GM12873 (cell line): ENCODE measurements at regions not wholly inside any gene's neighbourhood (a gene's known extent, or its start where the extent isn't known, plus 50 kb on each side); places are given as distances from the start of the nearest gene placed in this dataset.

Source experiments
- TF ChIP-seq, protein P1 (sequence below): IDR thresholded peaks from 2 replicates; pipeline ENCODE4 v1.5.1; 2012; ENCODE audit warnings: low read depth, mild to moderate bottlenecking, moderate library complexity, low read length, control low read depth; ENCODE audit not compliant: insufficient read depth; ENCODE audit errors: missing control alignments

DNA sequence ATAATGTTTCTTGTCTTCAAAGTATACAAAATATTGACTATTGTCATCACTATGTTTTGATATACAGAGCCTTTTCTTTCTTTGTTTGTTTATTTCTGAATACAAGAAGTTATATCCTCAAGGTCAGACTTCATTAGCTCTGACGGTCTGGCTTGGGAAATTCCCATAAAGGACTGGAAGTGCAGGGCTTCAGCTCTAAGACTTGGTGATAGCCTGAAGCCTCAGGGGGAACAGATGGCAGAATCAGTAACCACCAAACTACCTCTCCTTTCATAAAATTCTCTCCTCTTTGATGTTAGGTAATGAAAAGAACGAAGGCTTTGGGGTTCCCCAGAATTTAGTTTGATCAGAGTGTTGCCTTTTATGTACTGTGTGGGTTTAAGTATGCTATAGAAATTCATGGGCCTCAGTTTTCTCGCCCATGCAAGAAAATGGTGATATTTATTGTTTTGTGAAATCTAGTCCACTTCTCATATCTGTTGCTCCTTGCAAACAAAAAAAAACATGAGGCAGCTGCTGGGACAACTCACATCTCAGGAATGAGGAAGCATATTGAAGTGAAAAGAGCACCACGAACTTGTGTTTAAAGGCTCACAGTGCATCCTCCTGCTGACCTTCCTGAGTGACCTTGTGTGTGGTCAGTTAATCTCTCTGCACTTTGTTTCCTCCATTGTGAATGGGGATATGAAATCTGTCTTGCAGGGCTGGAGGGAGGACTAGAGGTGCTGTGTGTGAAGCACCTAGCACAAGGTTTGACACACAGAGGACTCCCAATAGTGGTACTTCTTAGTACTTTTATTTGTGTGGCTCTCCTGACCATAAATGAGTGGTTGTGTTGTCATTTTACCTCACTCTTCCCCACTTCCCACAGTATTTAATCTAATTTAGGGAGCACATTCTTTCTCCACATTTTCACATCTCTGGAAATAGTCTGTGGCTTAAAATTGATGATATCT, 569.8 kb upstream of the IL12A start:
- TF ChIP-seq, protein P1, sequence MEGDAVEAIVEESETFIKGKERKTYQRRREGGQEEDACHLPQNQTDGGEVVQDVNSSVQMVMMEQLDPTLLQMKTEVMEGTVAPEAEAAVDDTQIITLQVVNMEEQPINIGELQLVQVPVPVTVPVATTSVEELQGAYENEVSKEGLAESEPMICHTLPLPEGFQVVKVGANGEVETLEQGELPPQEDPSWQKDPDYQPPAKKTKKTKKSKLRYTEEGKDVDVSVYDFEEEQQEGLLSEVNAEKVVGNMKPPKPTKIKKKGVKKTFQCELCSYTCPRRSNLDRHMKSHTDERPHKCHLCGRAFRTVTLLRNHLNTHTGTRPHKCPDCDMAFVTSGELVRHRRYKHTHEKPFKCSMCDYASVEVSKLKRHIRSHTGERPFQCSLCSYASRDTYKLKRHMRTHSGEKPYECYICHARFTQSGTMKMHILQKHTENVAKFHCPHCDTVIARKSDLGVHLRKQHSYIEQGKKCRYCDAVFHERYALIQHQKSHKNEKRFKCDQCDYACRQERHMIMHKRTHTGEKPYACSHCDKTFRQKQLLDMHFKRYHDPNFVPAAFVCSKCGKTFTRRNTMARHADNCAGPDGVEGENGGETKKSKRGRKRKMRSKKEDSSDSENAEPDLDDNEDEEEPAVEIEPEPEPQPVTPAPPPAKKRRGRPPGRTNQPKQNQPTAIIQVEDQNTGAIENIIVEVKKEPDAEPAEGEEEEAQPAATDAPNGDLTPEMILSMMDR: no peak

GRCh38 chr3:159429702-159430101, 558.9 kb upstream of the IL12A start:
- TF ChIP-seq, protein P1: no peak

GRCh38 chr3:159432682-159433340, 555.8 kb upstream of the IL12A start:
- TF ChIP-seq, protein P1: no peak

- TF ChIP-seq, protein P1: no peak
Observed at GRCh38 chr3:159439346-159439745, 549.3 kb upstream of the IL12A start.

- TF ChIP-seq, protein P1: no peak
Observed at GRCh38 chr3:159441279-159441678, 547.4 kb upstream of the IL12A start.

GRCh38 chr3:159443266-159443665, 545.4 kb upstream of the IL12A start:
- TF ChIP-seq, protein P1: no peak

DNA sequence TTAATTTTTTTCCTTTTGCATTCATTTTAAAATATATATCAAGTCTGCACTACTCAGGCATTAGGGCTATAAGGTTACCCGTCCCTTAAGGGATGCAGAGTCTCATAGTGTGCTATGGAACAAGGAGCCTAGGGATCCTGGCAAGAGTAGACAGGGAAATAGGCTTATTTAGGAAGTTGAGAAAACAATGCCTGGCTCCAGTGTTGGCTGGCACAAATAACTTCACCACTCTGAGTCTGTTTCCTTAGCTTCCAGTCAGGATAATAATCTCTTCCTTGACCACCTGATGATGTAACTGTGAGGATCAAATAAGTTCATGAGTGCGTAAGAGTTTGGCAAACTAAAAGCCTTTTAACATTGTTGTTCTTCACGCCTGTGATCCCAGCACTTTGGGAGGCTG, 540.8 kb upstream of the IL12A start:
- TF ChIP-seq, protein P1: no peak
